ENCODE measurements at regions not wholly inside any gene's neighbourhood (a gene's known extent, or its start where the extent isn't known, plus 50 kb on each side); places are given as distances from the start of the nearest gene placed in this dataset.

- H3K9me3 ChIP-seq (ENCODE audit: control insufficient read depth, insufficient read depth, low read length), result no peaks in the 10 kb centered on the region
- no peaks in the 10 kb centered on the region for H3K27me3 ChIP-seq (ENCODE audit: control insufficient read depth, insufficient read depth, low read length)
- ChIA-PET CTCF (no interaction called here), POLR2A (no interaction called here)
- no peak for DNase-seq (ENCODE audit: low read depth, low spot score)
- no peak overlapping the region for H3K4me3 ChIP-seq (ENCODE audit: low read depth, low read length)
- TF ChIP-seq CTCF (IDR thresholded peaks at IDR 0.05; ENCODE audit: low read depth, low read length), result no peak
- no peak overlapping the region for H3K27ac ChIP-seq (ENCODE audit: low read depth, low read length)
Measured at GRCh38 chr1:116257341-116257767, 115.7 kb upstream of the ATP1A1 start.

- H3K9me3 ChIP-seq (ENCODE audit: control insufficient read depth, insufficient read depth, low read length), result no peaks in the 10 kb centered on the region
- H3K4me3 ChIP-seq (ENCODE audit: low read depth, low read length), result no peak overlapping the region
- DNase-seq (ENCODE audit: low read depth, low spot score), result no peak
- H3K27ac ChIP-seq (ENCODE audit: low read depth, low read length), result no peak overlapping the region
- POLR2A ChIA-PET, result no interaction called here
- CTCF ChIA-PET, result no interaction called here
- no peaks in the 10 kb centered on the region for H3K27me3 ChIP-seq (ENCODE audit: control insufficient read depth, insufficient read depth, low read length)
- no peak for TF ChIP-seq CTCF (IDR thresholded peaks at IDR 0.05; ENCODE audit: low read depth, low read length)
Measured at GRCh38 chr1:116257836-116258235, 115.2 kb upstream of the ATP1A1 start.

- Histone ChIP-seq H3K27ac (ENCODE audit: low read depth, low read length) (no peak overlapping the region), H3K27me3 (ENCODE audit: control insufficient read depth, insufficient read depth, low read length) (no peaks in the 10 kb centered on the region), H3K9me3 (ENCODE audit: control insufficient read depth, insufficient read depth, low read length) (no peaks in the 10 kb centered on the region), H3K4me3 (ENCODE audit: low read depth, low read length) (no peak overlapping the region)
- POLR2A ChIA-PET, result no interaction called here
- no peak for DNase-seq (ENCODE audit: low read depth, low spot score)
- CTCF ChIA-PET, result no interaction called here
- no peak for TF ChIP-seq CTCF (IDR thresholded peaks at IDR 0.05; ENCODE audit: low read depth, low read length)
Measured at GRCh38 chr1:116258668-116259419, 114.2 kb upstream of the ATP1A1 start.

- no peak overlapping the region for H3K4me3 ChIP-seq (ENCODE audit: low read depth, low read length)
- no peak for DNase-seq (ENCODE audit: low read depth, low spot score)
- CTCF ChIA-PET, result no interaction called here
- no peak for TF ChIP-seq CTCF (IDR thresholded peaks at IDR 0.05; ENCODE audit: low read depth, low read length)
- no peaks in the 10 kb centered on the region for H3K27me3 ChIP-seq (ENCODE audit: control insufficient read depth, insufficient read depth, low read length)
- H3K27ac ChIP-seq (ENCODE audit: low read depth, low read length), result no peak overlapping the region
- no peaks in the 10 kb centered on the region for H3K9me3 ChIP-seq (ENCODE audit: control insufficient read depth, insufficient read depth, low read length)
- POLR2A ChIA-PET, result no interaction called here
Measured at GRCh38 chr1:116259663-116260062, 113.4 kb upstream of the ATP1A1 start.

GRCh38 chr1:116260115-116260514 is 112.9 kb upstream of the ATP1A1 start:
- CTCF ChIA-PET, result no interaction called here
- POLR2A ChIA-PET, result no interaction called here
- Histone ChIP-seq H3K4me3 (ENCODE audit: low read depth, low read length) (no peak overlapping the region), H3K9me3 (ENCODE audit: control insufficient read depth, insufficient read depth, low read length) (no peaks in the 10 kb centered on the region), H3K27me3 (ENCODE audit: control insufficient read depth, insufficient read depth, low read length) (no peaks in the 10 kb centered on the region), H3K27ac (ENCODE audit: low read depth, low read length) (no peak overlapping the region)
- DNase-seq (ENCODE audit: low read depth, low spot score), result no peak
- no peak for TF ChIP-seq CTCF (IDR thresholded peaks at IDR 0.05; ENCODE audit: low read depth, low read length)
